Ishikawa (cell line): ENCODE measurements at regions not wholly inside any gene's neighbourhood (a gene's known extent, or its start where the extent isn't known, plus 50 kb on each side); places are given as distances from the start of the nearest gene placed in this dataset.

Experiments used
- CEBPB ChIP-seq: IDR thresholded peaks from 2 replicates; pipeline ENCODE4 v1.6.1; 2012
- CREB1 ChIP-seq: IDR thresholded peaks from 2 replicates; pipeline ENCODE4 v1.6.1; 2012; ENCODE audit warnings: low read depth
- EGR1 ChIP-seq: IDR thresholded peaks from 2 replicates; pipeline ENCODE4 v1.6.1; 2012
- EP300 ChIP-seq: IDR thresholded peaks from 2 replicates; pipeline ENCODE4 v1.6.1; 2012; ENCODE audit warnings: borderline replicate concordance
- FOXM1 ChIP-seq: IDR thresholded peaks from 2 replicates; pipeline ENCODE4 v1.6.1; 2012; ENCODE audit warnings: low read depth, borderline replicate concordance
- NFIC ChIP-seq: IDR thresholded peaks from 2 replicates; pipeline ENCODE4 v1.6.1; 2012
- RAD21 ChIP-seq: IDR thresholded peaks from 2 replicates; pipeline ENCODE4 v1.6.1; 2012; ENCODE audit warnings: low read depth
- TAF1 ChIP-seq: IDR thresholded peaks from 2 replicates; pipeline ENCODE4 v1.6.1; 2012; ENCODE audit warnings: low read depth, mild to moderate bottlenecking
- TCF12 ChIP-seq: IDR thresholded peaks from 2 replicates; pipeline ENCODE4 v1.6.1; 2012; ENCODE audit warnings: low read depth
- TEAD4 ChIP-seq: IDR thresholded peaks from 2 replicates; pipeline ENCODE4 v1.6.1; 2012
- YY1 ChIP-seq: IDR thresholded peaks from 2 replicates; pipeline ENCODE4 v1.6.1; 2012; ENCODE audit warnings: low read depth
- ZBTB7A ChIP-seq: IDR thresholded peaks from 2 replicates; pipeline ENCODE4 v1.6.1; 2012; ENCODE audit warnings: low read depth
- TF ChIP-seq, protein P1 (sequence below): IDR thresholded peaks from 2 replicates; pipeline ENCODE4 v1.6.1; 2012; ENCODE audit warnings: low read depth, mild to moderate bottlenecking
- TF ChIP-seq, protein P2 (sequence below): IDR thresholded peaks from 2 replicates; pipeline ENCODE4 v1.6.1; 2012
- TF ChIP-seq, protein P3 (sequence below): IDR thresholded peaks from 2 replicates; pipeline ENCODE4 v1.6.1; 2012

DNA sequence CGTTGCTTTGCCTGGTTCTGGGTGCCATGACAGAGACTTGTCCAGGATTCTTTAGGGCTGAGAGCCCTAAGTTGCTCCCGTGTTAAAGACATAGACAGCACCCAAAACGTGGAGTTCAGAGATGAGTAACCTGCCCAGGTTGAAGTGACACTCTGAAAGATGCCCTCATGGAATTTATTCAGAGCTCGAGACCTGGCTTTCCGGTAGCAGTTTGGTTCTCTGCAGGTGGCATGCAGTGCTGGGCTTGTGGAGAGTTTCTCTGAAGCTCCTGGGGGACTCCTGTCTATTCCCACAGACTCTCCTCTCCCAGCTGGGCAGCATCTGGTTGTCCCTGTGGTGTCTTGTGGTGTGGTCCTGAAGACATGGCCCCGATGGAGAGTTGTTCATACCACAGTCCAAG lies 241.0 kb downstream of the RHOU start:
- TF ChIP-seq EGR1: no peak
- TF ChIP-seq FOXM1: no peak
- TF ChIP-seq, protein P1, sequence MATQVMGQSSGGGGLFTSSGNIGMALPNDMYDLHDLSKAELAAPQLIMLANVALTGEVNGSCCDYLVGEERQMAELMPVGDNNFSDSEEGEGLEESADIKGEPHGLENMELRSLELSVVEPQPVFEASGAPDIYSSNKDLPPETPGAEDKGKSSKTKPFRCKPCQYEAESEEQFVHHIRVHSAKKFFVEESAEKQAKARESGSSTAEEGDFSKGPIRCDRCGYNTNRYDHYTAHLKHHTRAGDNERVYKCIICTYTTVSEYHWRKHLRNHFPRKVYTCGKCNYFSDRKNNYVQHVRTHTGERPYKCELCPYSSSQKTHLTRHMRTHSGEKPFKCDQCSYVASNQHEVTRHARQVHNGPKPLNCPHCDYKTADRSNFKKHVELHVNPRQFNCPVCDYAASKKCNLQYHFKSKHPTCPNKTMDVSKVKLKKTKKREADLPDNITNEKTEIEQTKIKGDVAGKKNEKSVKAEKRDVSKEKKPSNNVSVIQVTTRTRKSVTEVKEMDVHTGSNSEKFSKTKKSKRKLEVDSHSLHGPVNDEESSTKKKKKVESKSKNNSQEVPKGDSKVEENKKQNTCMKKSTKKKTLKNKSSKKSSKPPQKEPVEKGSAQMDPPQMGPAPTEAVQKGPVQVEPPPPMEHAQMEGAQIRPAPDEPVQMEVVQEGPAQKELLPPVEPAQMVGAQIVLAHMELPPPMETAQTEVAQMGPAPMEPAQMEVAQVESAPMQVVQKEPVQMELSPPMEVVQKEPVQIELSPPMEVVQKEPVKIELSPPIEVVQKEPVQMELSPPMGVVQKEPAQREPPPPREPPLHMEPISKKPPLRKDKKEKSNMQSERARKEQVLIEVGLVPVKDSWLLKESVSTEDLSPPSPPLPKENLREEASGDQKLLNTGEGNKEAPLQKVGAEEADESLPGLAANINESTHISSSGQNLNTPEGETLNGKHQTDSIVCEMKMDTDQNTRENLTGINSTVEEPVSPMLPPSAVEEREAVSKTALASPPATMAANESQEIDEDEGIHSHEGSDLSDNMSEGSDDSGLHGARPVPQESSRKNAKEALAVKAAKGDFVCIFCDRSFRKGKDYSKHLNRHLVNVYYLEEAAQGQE: no peak
- TF ChIP-seq YY1: no peak
- TF ChIP-seq CEBPB: no peak
- TF ChIP-seq CREB1: no peak
- no peak for TF ChIP-seq TAF1
- no peak for TF ChIP-seq ZBTB7A
- no peak for TF ChIP-seq NFIC
- TF ChIP-seq RAD21: no peak
- TF ChIP-seq EP300: no peak

DNA sequence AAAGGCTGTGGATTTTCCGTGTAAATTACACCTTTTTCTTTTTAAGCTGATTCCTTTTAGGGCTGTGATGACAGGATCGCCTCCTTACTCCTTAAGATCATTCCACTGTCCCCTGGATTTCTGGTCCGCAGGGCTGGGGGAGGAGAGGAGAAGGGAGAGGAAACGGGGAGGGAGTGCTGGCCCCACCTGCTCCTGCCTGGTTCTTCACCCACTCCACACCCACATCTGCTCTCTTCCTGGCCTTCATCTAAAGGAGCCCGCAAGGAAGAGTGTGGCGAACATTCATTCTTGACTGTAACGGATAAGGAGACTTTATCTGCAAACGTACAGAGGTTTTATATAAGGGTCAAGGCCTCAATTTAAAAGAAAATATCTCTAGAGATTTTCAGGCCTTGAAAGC lies 242.0 kb downstream of the RHOU start:
- no peak for TF ChIP-seq CREB1
- TF ChIP-seq, protein P1: no peak
- no peak for TF ChIP-seq EP300
- no peak for TF ChIP-seq FOXM1
- TF ChIP-seq, protein P2, sequence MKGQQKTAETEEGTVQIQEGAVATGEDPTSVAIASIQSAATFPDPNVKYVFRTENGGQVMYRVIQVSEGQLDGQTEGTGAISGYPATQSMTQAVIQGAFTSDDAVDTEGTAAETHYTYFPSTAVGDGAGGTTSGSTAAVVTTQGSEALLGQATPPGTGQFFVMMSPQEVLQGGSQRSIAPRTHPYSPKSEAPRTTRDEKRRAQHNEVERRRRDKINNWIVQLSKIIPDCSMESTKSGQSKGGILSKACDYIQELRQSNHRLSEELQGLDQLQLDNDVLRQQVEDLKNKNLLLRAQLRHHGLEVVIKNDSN: no peak
- TF ChIP-seq YY1: no peak
- TF ChIP-seq TEAD4: no peak
- no peak for TF ChIP-seq TCF12
- TF ChIP-seq, protein P3, sequence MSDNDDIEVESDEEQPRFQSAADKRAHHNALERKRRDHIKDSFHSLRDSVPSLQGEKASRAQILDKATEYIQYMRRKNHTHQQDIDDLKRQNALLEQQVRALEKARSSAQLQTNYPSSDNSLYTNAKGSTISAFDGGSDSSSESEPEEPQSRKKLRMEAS: no peak
- no peak for TF ChIP-seq EGR1
- TF ChIP-seq CEBPB: no peak
- no peak for TF ChIP-seq ZBTB7A
- no peak for TF ChIP-seq TAF1
- no peak for TF ChIP-seq NFIC
- no peak for TF ChIP-seq RAD21

DNA sequence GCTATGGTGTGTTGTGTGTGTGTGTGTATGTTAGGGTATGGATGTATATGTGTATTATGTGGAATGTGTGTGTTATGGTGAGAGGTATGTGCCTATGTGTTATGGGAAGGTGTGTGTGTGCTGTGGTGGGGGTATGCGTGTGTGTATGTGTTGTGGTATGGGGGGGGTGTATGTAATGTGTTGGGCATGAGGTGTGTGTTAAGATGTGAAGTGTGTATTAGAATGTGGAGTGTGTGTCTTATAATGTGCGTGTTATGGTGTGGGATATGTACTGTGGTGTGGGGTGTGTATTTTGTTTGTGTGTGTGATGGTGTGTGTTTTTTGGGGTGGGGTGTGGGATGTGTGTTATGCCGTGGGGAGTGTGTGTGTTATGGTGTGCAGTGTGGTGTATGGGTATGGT lies 242.5 kb downstream of the RHOU start:
- no peak for TF ChIP-seq EGR1
- TF ChIP-seq, protein P2: no peak
- TF ChIP-seq TCF12: no peak
- TF ChIP-seq, protein P3: no peak
- no peak for TF ChIP-seq ZBTB7A
- TF ChIP-seq NFIC: no peak
- no peak for TF ChIP-seq CREB1
- TF ChIP-seq TAF1: no peak
- no peak for TF ChIP-seq EP300
- TF ChIP-seq RAD21: no peak
- no peak for TF ChIP-seq YY1
- no peak for TF ChIP-seq TEAD4
- TF ChIP-seq, protein P1: no peak
- TF ChIP-seq FOXM1: no peak
- TF ChIP-seq CEBPB: no peak

DNA sequence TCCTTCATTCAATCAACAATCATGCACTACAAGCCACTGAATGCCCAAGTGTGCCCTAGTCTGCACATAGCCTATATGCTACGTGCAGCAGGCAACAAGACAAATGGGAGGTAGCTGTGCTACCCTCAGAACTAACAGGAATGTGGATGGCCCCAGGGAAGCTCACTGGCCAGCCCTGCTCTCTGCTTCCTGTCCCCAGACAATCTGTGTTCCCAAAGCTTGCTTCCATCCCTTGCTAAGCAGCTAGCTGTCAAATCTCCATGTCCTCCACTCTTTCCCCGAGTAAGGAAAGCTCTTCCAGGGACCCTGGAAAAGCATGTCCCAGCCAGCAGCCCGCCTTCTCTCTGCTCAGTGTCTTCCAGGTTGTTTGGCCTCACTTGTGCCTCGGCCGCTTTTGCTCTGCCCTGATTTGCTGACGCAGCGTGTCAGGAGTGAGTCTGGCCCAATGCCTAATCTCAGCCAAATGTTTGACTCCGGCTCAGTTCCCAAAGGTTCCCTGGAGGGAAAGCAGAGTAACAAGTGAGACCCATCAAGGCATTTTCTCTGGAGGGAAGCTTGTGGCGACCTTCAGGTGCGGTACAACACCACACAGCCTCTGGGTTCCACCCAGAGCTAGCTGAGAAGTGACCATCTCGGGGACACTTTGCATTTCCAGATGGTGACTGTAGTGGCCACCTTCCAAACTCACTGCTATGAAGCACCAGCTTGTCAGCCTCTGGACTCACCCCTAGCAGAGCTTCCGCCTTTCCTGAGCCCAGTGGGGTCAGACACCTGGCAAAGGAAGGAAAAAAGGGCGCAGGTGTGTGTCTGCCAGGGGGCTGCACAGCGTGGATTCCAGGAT lies 243.4 kb downstream of the RHOU start:
- TF ChIP-seq, protein P2: no peak
- TF ChIP-seq NFIC (no peak), ZBTB7A (no peak), TEAD4 (no peak), EGR1 (no peak), CREB1 (no peak), TCF12 (no peak)
